HFFc6 (cell line): ENCODE measurements at regions not wholly inside any gene's neighbourhood (a gene's known extent, or its start where the extent isn't known, plus 50 kb on each side); places are given as distances from the start of the nearest gene placed in this dataset.

Experiments used
- DNase-seq: peaks from one replicate; pipeline ENCODE4 v3.0.0-alpha.2; 2018
- H3K27ac Mint-ChIP-seq: 2 replicates; pipeline ENCODE4 v1.8.0; 2020; ENCODE audit warnings: mild to moderate bottlenecking, mixed read lengths
- H3K27me3 Mint-ChIP-seq: 2 replicates; pipeline ENCODE4 v1.8.0; 2021; ENCODE audit warnings: mild to moderate bottlenecking, moderate library complexity, mixed read lengths; ENCODE audit not compliant: insufficient read depth
- H3K36me3 Mint-ChIP-seq: 2 replicates; pipeline ENCODE4 v1.8.0; 2021; ENCODE audit warnings: low read depth, mixed read lengths
- H3K4me1 Mint-ChIP-seq: 2 replicates; pipeline ENCODE4 v1.8.0; 2020; ENCODE audit warnings: low read depth, mixed read lengths
- H3K4me3 Mint-ChIP-seq: 2 replicates; pipeline ENCODE4 v1.8.0; 2020; ENCODE audit warnings: mild to moderate bottlenecking, moderate library complexity, mixed read lengths
- H3K9me3 Mint-ChIP-seq: 2 replicates; pipeline ENCODE4 v1.8.0; 2020; ENCODE audit warnings: mild to moderate bottlenecking, mixed read lengths
- TF ChIP-seq, protein P1 (sequence below): fragments of 200-600 bp; sonication (generic); IDR thresholded peaks from 2 replicates; pipeline ENCODE4 v1.5.0; 2021; ENCODE audit warnings: antibody characterized with exemption, mild to moderate bottlenecking

DNA sequence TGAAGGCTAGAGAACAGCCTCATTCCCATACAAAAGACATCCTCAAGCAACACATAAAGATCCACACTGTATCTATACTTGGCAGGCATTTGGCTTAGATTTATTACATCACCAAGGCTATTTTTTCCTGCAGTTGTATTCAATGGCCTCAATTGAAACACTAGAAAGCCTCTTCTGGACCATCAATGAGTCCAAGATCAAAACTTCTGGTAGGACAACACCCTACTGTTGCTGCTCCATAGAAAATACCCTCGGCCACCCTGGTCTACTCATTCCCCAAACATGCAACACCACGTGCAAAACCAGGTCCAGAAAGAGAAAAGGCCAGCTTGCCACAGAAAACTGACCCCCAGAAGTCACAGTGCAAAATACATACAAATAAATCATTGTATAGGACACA is 56.9 kb upstream of the CADM1 start:
- DNase-seq = no peak
- Mint-ChIP-seq H3K9me3 (peaks cover 86% of the 10 kb centered on the region), H3K36me3 (no peaks in the 10 kb centered on the region), H3K4me1 (no peaks in the 10 kb centered on the region), H3K27ac (no peak overlapping the region), H3K4me3 (no peak overlapping the region), H3K27me3 (no peaks in the 10 kb centered on the region; the same call in 1 of the 2 replicates)
- TF ChIP-seq, protein P1, sequence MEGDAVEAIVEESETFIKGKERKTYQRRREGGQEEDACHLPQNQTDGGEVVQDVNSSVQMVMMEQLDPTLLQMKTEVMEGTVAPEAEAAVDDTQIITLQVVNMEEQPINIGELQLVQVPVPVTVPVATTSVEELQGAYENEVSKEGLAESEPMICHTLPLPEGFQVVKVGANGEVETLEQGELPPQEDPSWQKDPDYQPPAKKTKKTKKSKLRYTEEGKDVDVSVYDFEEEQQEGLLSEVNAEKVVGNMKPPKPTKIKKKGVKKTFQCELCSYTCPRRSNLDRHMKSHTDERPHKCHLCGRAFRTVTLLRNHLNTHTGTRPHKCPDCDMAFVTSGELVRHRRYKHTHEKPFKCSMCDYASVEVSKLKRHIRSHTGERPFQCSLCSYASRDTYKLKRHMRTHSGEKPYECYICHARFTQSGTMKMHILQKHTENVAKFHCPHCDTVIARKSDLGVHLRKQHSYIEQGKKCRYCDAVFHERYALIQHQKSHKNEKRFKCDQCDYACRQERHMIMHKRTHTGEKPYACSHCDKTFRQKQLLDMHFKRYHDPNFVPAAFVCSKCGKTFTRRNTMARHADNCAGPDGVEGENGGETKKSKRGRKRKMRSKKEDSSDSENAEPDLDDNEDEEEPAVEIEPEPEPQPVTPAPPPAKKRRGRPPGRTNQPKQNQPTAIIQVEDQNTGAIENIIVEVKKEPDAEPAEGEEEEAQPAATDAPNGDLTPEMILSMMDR = no peak

DNA sequence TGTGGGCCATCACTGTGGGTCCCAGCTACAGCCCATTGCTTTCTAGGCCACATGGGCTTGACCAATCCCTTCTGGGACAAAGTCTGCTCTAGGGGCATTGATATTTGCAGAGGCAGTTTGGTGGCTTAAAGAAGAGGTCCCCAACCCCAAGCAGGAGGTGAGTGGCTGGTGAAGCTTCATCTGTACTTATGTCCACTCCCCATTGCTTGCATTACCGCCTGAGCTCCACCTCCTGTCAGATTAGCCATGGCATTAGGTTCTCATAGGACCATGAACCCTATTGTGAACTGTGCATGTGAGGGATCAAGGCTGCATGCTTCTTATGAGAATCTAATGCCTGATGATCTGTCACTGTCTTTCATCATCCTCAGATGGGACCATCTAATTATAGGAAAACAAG is 54.4 kb upstream of the CADM1 start:
- Mint-ChIP-seq H3K4me3 (no peak overlapping the region), H3K27me3 (no peaks in the 10 kb centered on the region), H3K36me3 (no peaks in the 10 kb centered on the region), H3K27ac (no peak overlapping the region), H3K9me3 (peaks cover 71% of the 10 kb centered on the region), H3K4me1 (no peaks in the 10 kb centered on the region)
- no peak for DNase-seq
- TF ChIP-seq, protein P1 = no peak

DNA sequence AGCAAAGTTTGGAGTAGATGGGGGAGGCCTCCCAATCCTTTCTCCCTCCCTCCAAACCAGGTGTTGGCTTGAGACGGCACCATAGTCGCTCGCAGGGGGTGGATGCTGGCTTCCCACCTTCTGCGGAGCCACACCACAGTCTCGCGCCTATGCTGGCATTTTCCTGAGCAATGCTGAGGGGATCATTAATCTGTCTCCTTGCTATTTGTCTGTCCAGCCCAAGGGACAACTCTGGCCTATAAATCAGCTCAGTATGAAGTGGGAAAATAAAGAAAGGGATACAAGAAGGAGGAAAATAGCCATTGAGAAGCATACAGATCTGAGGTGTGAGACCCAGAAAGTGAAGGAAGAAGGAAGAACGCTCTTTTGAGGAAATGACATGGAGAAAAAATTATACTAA is 53.5 kb upstream of the CADM1 start:
- H3K9me3 Mint-ChIP-seq = peaks cover 68% of the 10 kb centered on the region
- no peak for DNase-seq
- TF ChIP-seq, protein P1 = no peak
- H3K36me3 Mint-ChIP-seq = no peaks in the 10 kb centered on the region
- no peaks in the 10 kb centered on the region for H3K4me1 Mint-ChIP-seq
- H3K27me3 Mint-ChIP-seq = no peaks in the 10 kb centered on the region
- no peak overlapping the region for H3K4me3 Mint-ChIP-seq
- no peak overlapping the region for H3K27ac Mint-ChIP-seq

DNA sequence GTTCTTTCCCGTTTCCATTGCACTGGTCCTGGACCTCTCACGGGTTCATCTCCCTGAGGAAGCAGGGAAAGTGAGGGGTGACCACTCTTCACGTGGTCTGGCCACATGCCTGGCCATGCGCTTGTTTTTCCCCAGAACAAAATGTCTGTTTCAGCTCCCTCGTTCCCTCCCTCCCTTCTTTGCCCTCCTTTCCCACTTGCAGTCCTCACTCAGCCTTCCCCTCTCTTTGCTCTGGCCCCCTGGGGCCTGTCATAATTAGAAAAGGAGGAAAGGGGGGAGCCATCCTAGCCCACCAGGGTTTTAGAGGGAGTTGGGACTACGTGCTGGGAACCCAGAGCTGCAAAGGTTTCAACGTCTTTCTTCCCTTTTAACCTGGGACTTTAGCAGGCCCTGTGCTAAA is 52.8 kb upstream of the CADM1 start:
- DNase-seq = no peak
- TF ChIP-seq, protein P1 = no peak
- H3K27me3 Mint-ChIP-seq = no peaks in the 10 kb centered on the region
- H3K27ac Mint-ChIP-seq = no peak overlapping the region
- no peaks in the 10 kb centered on the region for H3K36me3 Mint-ChIP-seq
- no peaks in the 10 kb centered on the region for H3K4me1 Mint-ChIP-seq
- no peak overlapping the region for H3K4me3 Mint-ChIP-seq
- peaks cover 68% of the 10 kb centered on the region for H3K9me3 Mint-ChIP-seq

DNA sequence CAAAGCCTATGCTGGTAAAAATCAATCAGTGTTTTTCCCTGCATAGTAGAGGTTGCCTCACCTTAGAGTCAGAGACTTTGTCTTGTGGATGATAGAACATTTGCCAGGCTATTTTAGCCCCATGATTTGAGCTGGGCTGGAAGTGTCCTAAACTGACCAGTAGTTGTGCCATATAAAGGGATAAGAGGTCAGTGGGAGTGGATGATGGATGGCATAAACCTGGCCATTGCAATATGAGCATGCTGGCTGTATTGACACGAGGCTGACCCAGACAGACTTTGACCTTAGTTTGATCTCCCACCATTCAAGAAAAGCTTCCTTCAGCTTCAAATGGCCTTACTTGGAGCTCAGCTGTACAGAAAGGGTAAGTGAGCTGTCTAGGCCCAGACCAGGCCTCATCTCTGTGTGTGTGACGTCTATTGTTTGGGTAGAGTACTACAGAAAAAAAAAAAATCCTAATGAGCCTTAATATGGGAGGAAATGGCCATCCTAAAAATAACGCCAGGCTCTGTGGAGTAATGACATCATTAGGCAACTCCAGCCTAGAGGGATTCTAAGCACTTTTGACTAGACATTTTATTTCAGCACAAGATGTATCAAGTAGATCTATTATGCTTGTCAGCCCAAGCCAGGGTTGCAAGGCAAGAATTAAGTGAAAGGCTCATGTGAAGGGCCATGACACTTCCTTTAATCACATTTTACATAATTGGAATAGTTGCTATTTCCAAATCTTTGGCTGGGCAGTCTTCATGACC is 51.3 kb upstream of the CADM1 start:
- Mint-ChIP-seq H3K4me3 (no peak overlapping the region), H3K27ac (no peak overlapping the region), H3K9me3 (peaks cover 64% of the 10 kb centered on the region), H3K36me3 (no peaks in the 10 kb centered on the region), H3K27me3 (no peaks in the 10 kb centered on the region), H3K4me1 (no peaks in the 10 kb centered on the region)
- TF ChIP-seq, protein P1 = no peak
- no peak for DNase-seq
